Immature natural killer cell (primary cell): ENCODE measurements at regions not wholly inside any gene's neighbourhood (a gene's known extent, or its start where the extent isn't known, plus 50 kb on each side); places are given as distances from the start of the nearest gene placed in this dataset.
"Not testable (repeated sequence)": the region's sequence is repeated elsewhere in the genome, so short reads cannot be mapped to it uniquely, and the experiment has no call there.

Experiments
- DNase-seq, 3 donors: peaks; one replicate each; pipeline ENCODE4 v3.0.0; 2022; ENCODE audit warnings: mixed read lengths in 1 of 3
- H3K27ac Mint-ChIP-seq, 6 donors: one replicate each; pipeline ENCODE4 v1.8.0; 2020; ENCODE audit warnings: mixed read lengths in 6 of 6, mild to moderate bottlenecking in 5 of 6, inconsistent platforms in 4 of 6, moderate library complexity in 3 of 6
- H3K27me3 Mint-ChIP-seq, 3 donors: one replicate each; pipeline ENCODE4 v1.8.0; 2020 to 2021; ENCODE audit warnings: low read depth in 3 of 3, mild to moderate bottlenecking in 3 of 3, mixed read lengths in 3 of 3, moderate library complexity in 3 of 3, inconsistent platforms in 1 of 3
- H3K36me3 Mint-ChIP-seq, 3 donors: one replicate each; pipeline ENCODE4 v1.8.0; 2020; ENCODE audit warnings: mixed read lengths in 3 of 3, inconsistent platforms in 2 of 3, mild to moderate bottlenecking in 2 of 3
- H3K4me1 Mint-ChIP-seq, 2 donors: one replicate each; pipeline ENCODE4 v1.8.0; 2020; ENCODE audit warnings: inconsistent platforms in 2 of 2, mild to moderate bottlenecking in 2 of 2, mixed read lengths in 2 of 2, moderate library complexity in 1 of 2
- H3K4me3 Mint-ChIP-seq, 5 donors: one replicate each; pipeline ENCODE4 v1.8.0; 2020; ENCODE audit warnings: mild to moderate bottlenecking in 5 of 5, mixed read lengths in 5 of 5, inconsistent platforms in 3 of 5, moderate library complexity in 3 of 5
- H3K9me3 Mint-ChIP-seq, 6 donors: one replicate each; pipeline ENCODE4 v1.8.0; 2020; ENCODE audit warnings: mild to moderate bottlenecking in 6 of 6, mixed read lengths in 6 of 6, inconsistent platforms in 4 of 6, moderate library complexity in 3 of 6

DNA sequence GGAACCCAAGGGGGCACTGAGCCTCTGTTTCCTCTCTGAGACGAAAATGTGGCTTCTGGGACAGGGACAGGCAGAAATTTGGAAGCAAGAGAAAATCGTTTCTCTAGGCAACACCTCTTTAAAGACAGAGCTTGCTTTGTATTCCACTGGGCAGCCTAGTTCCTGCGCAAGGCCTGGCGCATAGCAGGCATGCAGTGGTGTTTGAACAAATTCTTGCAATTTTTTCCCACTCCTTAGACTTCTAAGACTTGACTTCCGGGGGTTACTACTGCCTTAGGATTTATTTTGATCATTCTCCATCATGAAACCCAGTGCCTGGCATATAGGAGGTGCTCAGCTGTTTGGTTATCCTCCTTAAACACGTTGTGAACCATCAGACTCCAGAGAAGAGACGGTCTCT is 249.0 kb upstream of the KCNG1 start:
- H3K27ac Mint-ChIP-seq: no peak overlapping the region

DNA sequence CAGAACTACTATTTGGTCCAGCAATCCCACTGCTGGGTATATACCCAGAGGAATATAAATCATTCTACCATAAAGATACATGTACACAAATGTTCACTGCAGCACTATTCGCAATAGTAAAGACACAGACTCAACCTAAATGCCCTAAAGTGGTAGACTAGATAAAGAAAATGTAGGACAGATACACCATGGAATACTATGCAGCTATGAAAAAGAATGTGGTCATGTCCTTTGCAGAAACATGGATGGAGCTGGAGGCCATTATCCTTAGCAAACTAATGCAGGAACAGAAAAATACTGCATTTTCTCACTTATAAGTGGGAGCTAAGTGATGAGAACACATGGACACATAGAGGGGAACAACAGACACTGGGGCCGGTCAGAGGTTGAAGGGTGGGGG is 248.4 kb upstream of the KCNG1 start:
- H3K4me3 Mint-ChIP-seq, DNase-seq, H3K27me3 Mint-ChIP-seq, H3K4me1 Mint-ChIP-seq, H3K36me3 Mint-ChIP-seq, H3K9me3 Mint-ChIP-seq, H3K27ac Mint-ChIP-seq: not testable (repeated sequence)

More for the DNA sequence above, 249.0 kb upstream of the KCNG1 start:
- Mint-ChIP-seq H3K36me3 (no peaks in the 10 kb centered on the region), H3K9me3 (peaks cover 0 to 3% (median 0%) of the 10 kb centered on the region in 6 donors), H3K27me3 (peaks cover 4 to 14% (median 4%) of the 10 kb centered on the region in 3 donors), H3K4me1 (no peaks in the 10 kb centered on the region), H3K4me3 (no peak overlapping the region)
- no peak for DNase-seq

DNA sequence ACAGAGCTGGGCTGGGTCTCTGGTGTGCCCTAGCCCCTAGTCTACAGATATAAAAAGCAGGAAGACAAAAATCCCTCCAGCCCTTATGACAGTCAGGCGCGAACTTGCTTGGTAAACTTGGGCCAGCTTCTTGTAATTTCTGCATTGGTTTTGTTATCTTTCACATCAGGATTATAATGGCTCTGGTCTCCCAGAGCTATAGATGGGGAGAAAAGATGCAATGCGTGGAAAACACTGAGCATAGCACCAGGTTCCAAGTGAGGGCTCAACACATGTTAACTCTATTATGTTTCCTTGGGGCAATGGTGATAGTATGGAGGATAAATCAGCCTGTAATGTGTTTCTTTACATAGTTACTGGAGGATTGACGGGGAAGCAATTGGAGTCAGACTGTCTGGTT is 246.8 kb upstream of the KCNG1 start:
- Mint-ChIP-seq H3K4me3 (no peak overlapping the region), H3K27me3 (peaks cover under 1 to 4% (median 2%) of the 10 kb centered on the region in 3 donors), H3K27ac (no peak overlapping the region), H3K36me3 (no peaks in the 10 kb centered on the region), H3K9me3 (peaks cover 0 to 3% (median 0%) of the 10 kb centered on the region in 6 donors), H3K4me1 (no peaks in the 10 kb centered on the region)
- DNase-seq: no peak

DNA sequence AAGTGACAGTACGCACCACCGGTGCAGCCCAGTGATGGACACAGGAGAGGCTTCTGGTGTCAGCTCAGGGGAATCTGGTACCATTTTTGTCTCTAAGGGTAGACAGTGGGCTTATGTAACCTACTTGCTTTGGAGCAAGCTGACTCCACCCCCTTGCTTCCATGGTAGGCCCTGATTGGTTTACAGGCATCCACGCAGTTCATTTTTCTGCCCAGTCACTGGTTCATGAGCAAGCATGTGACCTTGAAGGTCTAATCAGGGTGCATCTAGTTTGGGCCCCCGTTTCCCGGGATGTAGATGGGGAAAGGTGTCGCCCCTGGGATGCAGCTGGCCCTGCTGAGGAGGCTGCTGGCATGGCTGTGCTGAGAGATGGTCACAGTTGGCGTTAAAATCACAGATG is 244.8 kb upstream of the KCNG1 start:
- Mint-ChIP-seq H3K27ac (no peak overlapping the region), H3K9me3 (peaks cover 0 to 3% (median 0%) of the 10 kb centered on the region in 6 donors), H3K4me1 (no peaks in the 10 kb centered on the region), H3K4me3 (no peak overlapping the region), H3K36me3 (no peaks in the 10 kb centered on the region), H3K27me3 (peaks cover 0 to 2% (median 2%) of the 10 kb centered on the region in 3 donors)
- no peak for DNase-seq

DNA sequence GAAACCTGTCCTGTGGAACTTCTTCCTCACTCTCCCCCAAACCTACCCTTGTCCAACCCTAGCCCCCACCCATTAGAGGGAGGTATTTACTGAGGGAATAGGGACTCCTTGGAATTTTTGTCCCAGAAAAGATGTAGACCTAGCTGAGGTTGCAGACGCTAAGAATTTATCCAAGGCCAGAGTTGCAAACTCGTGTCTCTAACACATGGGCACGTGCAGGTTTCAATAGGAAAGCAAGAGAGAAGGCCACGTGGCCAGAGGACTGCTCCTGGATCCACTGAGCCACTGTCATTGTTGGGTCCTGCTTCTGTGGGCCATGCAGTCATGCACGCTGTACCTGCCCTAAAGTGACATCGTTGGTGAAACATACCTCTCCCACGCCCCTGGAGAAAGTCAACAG is 243.4 kb upstream of the KCNG1 start:
- H3K4me3 Mint-ChIP-seq: no peak overlapping the region
- DNase-seq: no peak
- H3K27me3 Mint-ChIP-seq: peaks cover 0 to 2% (median 0%) of the 10 kb centered on the region in 3 donors
- peaks cover 0 to 3% (median 0%) of the 10 kb centered on the region in 6 donors for H3K9me3 Mint-ChIP-seq
- H3K4me1 Mint-ChIP-seq: no peaks in the 10 kb centered on the region
- H3K27ac Mint-ChIP-seq: no peak overlapping the region
- H3K36me3 Mint-ChIP-seq: no peaks in the 10 kb centered on the region

DNA sequence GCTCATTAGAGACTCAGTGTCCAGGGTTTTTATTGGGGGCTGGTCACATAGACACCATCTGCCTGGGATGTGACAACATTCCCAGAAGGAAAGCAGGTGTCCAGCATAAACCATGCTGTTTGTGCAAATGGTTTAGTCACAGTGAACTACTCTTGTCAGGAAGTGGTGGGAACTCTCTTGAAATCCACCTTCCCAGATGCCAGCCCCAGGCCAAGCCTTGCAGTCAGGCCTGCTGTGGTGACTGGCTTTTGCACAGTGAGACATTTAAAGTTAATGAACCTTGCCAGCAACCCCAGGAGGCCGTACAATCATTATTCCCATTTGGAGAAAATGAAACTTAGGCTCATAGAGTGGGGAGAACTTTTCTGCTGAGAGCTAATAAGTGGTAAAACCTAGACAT is 242.5 kb upstream of the KCNG1 start:
- no peak overlapping the region for H3K4me3 Mint-ChIP-seq
- H3K4me1 Mint-ChIP-seq: no peaks in the 10 kb centered on the region
- no peaks in the 10 kb centered on the region for H3K36me3 Mint-ChIP-seq
- no peak for DNase-seq
- no peak overlapping the region for H3K27ac Mint-ChIP-seq
- H3K27me3 Mint-ChIP-seq: peaks cover 0 to 2% (median 1%) of the 10 kb centered on the region in 3 donors
- no peaks in the 10 kb centered on the region for H3K9me3 Mint-ChIP-seq

DNA sequence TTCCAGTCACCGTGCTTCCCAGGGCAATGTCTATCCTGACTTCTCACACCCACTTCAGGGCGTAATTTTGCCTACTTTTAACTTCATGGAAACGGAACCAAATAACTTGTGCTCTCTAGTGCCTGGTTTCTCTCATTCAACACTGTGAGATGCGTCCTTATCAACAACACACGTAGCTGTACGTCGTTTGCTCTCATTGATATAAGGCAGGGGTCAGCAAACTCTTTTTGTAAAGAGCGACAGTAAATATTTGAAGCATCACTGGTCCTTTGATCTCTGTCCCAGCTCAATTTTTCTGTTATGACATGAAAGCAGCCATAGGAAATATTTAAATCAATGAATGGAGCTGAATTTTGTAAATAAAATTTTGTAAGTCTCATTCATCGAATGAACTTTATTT is 239.3 kb upstream of the KCNG1 start:
- Mint-ChIP-seq H3K4me1 (no peaks in the 10 kb centered on the region), H3K27me3 (peaks cover 0 to 7% (median 1%) of the 10 kb centered on the region in 3 donors), H3K27ac (no peak overlapping the region), H3K4me3 (no peak overlapping the region), H3K9me3 (no peaks in the 10 kb centered on the region), H3K36me3 (no peaks in the 10 kb centered on the region)
- DNase-seq: no peak

DNA sequence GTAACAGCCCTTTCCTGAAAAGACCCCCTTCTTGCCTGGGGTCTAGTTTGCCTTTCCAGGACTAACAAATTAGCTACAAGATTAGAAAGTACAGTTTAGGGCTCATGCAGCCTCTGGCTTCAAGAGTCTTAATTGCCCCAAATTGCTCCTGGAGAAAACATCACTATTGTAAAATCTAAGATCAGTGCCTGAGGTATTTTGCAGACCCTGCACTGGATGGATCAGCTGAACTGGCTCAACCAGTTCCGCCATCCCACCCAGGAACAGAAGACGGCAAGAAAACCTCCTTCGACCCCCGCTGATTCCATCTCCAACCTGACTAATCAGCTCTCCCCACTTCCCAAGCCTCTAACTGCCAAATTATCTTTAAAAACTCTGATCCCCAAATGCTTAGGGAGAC is 236.5 kb upstream of the KCNG1 start:
- Mint-ChIP-seq H3K4me1 (peaks cover 4 to 9% of the 10 kb centered on the region in 2 donors), H3K27me3 (peaks cover 2 to 7% (median 4%) of the 10 kb centered on the region in 3 donors), H3K4me3 (no peak overlapping the region), H3K27ac (no peak overlapping the region), H3K36me3 (no peaks in the 10 kb centered on the region), H3K9me3 (no peaks in the 10 kb centered on the region)
- DNase-seq: no peak

DNA sequence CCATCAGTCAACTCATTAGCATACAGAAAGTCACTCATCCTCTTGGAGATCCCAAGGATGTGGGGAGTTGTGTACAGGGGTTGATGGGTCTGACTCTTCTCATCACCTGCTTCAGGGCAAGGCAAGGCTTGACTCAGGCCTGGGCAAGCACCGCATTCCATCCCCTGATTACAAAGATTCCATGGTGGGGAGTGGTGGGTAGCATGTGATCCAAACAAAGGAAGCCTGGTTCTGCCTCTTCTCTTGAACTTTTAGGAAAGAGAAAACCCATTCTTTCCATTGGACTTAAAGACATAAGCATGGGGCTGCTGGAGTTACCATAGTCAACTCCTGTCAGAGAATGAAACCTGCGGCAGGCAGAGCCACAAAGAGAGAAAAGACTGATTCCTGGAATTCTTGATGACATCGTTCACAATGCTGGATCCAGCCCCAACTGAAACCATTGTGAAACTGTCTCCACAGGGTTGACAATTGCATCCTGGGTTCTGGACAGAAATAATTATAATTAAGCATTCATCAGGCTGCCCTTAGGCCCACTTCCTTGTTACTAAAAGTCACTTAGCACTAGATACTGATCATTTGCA is 235.8 kb upstream of the KCNG1 start:
- H3K36me3 Mint-ChIP-seq: no peaks in the 10 kb centered on the region
- peaks cover 2 to 6% (median 4%) of the 10 kb centered on the region in 3 donors for H3K27me3 Mint-ChIP-seq

DNA sequence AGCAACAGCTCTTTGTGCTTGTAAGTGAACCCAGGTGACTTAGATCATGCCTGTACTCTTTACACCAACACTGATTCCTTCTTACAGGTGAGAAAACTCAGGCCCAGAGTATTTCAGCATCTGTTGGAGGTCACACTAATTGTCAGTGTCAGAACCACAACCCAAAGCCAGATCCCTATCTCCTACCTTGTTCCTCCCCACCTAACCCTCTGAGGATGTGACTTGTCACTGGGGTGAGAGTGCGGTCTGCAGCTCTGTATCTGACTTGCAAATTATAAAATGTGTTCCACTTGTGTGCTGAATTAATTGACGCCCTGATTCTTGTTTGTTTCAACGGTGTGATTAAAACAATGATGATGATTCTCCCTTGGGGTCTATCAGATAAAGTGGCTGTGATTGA is 232.5 kb upstream of the KCNG1 start:
- Mint-ChIP-seq H3K4me3 (no peak overlapping the region), H3K27ac (no peak overlapping the region), H3K9me3 (no peaks in the 10 kb centered on the region), H3K36me3 (no peaks in the 10 kb centered on the region), H3K27me3 (peaks cover 2 to 10% (median 6%) of the 10 kb centered on the region in 3 donors), H3K4me1 (peaks cover 4 to 9% of the 10 kb centered on the region in 2 donors)
- peak in 2 of 3 donors; percentile 5 to 9 for DNase-seq

More for the DNA sequence above, 235.8 kb upstream of the KCNG1 start:
- DNase-seq: no peak
- no peaks in the 10 kb centered on the region for H3K9me3 Mint-ChIP-seq
- no peak overlapping the region for H3K4me3 Mint-ChIP-seq
- no peak overlapping the region for H3K27ac Mint-ChIP-seq
- H3K4me1 Mint-ChIP-seq: peaks cover 4 to 9% of the 10 kb centered on the region in 2 donors

DNA sequence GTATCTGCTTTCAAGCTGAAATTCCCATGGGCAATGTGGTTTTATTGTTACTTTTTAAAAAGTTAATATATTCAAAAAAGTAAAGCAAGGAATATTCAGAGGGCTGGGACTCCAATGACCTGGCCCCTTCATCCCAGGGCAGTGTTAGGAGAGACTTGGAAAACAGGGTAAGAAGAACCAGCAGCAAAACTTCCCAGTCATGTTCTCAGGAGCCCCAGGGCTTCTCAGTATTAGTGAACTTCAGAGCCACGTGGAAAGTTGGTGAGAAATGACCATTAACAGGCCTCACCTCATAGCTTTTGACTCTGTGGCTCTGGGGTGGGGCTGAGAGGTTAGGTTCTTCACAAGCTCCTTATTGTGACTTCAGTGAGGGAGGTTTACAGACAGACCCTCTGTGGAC is 230.4 kb upstream of the KCNG1 start:
- Mint-ChIP-seq H3K36me3 (no peaks in the 10 kb centered on the region), H3K27me3 (peaks cover 6 to 7% (median 6%) of the 10 kb centered on the region in 3 donors), H3K4me3 (no peak overlapping the region), H3K27ac (no peak overlapping the region), H3K9me3 (no peaks in the 10 kb centered on the region), H3K4me1 (peaks cover 4 to 9% of the 10 kb centered on the region in 2 donors)
- no peak for DNase-seq

DNA sequence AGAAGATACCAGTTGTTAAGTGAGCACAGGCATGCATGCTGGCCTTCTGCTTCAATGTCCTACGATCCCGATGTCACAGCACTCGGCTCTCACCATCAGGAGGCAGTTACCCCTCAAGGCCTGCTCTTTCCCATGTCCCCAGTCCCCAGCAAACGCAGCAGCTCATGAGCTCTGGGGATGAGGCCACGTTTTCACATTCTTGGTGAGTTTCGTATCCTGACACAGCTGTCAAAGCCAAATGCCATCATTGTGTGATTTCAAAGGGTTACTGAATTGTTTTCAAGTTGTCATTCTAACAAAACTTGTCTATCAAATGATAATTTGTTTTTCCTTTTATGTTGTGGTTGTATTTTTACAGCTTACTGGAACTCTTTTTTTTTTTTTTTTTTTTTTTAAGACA is 226.9 kb upstream of the KCNG1 start:
- no peak for DNase-seq
- no peak overlapping the region for H3K4me3 Mint-ChIP-seq
- H3K9me3 Mint-ChIP-seq: no peaks in the 10 kb centered on the region

DNA sequence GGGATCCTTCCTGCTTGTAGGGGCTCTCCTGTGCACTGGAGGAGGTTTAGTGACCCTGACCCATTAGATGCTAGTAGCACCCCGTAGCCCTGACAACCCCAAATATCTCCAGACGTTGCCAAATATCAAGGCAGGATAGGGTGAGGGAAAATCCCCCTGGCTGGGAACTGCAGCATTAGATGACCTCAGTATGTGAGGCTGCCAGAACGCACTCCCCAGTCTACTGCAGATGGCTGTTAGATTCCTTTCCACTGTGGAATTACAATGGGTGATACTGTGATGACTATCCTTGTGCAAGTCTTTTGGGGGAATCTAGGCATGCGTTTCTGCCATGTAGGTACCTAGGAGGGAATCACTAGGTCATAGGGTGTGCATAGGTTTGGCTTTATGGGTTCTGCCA is 226.3 kb upstream of the KCNG1 start:
- Mint-ChIP-seq H3K4me1 (no peaks in the 10 kb centered on the region), H3K4me3 (no peak overlapping the region), H3K36me3 (no peaks in the 10 kb centered on the region), H3K9me3 (no peaks in the 10 kb centered on the region), H3K27ac (no peak overlapping the region), H3K27me3 (peaks cover 7 to 16% (median 9%) of the 10 kb centered on the region in 3 donors)
- no peak for DNase-seq

More for the DNA sequence above, 226.9 kb upstream of the KCNG1 start:
- H3K4me1 Mint-ChIP-seq: no peaks in the 10 kb centered on the region
- H3K27me3 Mint-ChIP-seq: peaks cover 7 to 16% (median 8%) of the 10 kb centered on the region in 3 donors
- no peak overlapping the region for H3K27ac Mint-ChIP-seq
- H3K36me3 Mint-ChIP-seq: no peaks in the 10 kb centered on the region

DNA sequence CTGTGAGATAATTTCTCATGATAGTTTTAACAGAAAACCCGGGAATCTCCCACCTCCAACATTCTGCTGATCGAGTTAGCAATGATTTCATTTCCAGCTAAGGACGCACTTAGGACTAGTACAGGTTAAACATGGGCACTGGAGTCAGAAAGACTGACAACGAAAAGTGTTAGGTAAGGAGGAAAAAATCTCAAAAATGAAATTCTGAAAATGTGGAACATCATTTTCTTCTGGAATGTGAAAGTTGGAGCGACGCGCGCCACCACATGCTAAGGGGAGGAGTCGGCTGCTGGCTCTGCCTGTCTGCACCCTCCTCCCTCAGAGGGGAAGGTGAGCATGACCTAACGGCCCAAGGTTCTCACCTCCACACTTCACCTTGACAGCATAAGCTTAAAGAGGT is 221.6 kb upstream of the KCNG1 start:
- no peak for DNase-seq
- Mint-ChIP-seq H3K27ac (no peak overlapping the region), H3K4me3 (no peak overlapping the region), H3K9me3 (peaks cover 0 to 7% (median 2%) of the 10 kb centered on the region in 6 donors), H3K4me1 (no peaks in the 10 kb centered on the region), H3K36me3 (no peaks in the 10 kb centered on the region), H3K27me3 (peaks cover 3 to 13% (median 9%) of the 10 kb centered on the region in 3 donors)

DNA sequence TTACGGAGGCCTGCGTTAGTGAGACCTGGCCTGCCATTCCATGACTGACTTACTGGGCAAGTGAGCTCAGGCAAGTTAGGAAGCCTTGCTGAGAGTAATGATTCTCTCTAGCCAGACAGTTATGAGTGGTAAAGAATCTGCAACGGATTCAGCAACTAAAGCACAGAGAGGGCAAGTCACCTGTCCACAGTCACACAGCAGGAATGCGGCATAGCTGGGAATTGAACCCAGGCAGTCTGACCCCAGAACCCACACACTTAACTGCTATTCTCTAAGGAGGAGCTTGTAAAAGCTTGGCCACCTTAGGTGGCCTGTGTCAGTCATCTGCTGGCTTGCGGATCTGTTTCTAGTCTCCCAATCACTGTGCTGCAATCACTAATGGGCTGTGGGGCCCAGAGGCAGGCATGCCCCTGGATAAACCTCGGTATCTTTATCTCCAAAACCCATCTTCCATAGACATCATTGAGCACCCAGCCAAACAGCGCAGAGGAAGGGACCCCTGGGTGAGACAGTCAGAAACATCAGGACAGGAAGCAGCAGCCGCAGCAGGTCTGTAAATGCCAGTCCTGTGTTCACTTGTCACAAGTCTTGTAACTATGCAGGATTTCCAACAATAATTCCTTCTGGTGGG is 215.9 kb upstream of the KCNG1 start:
- Mint-ChIP-seq H3K4me1 (no peaks in the 10 kb centered on the region), H3K27me3 (peaks cover 0 to 13% (median 3%) of the 10 kb centered on the region in 3 donors), H3K36me3 (no peaks in the 10 kb centered on the region), H3K9me3 (peaks cover 0 to 7% (median 2%) of the 10 kb centered on the region in 6 donors), H3K4me3 (no peak overlapping the region), H3K27ac (no peak overlapping the region)
- no peak for DNase-seq
